ENCODE measurements at regions not wholly inside any gene's neighbourhood (a gene's known extent, or its start where the extent isn't known, plus 50 kb on each side); places are given as distances from the start of the nearest gene placed in this dataset.
"Not testable (repeated sequence)": the region's sequence is repeated elsewhere in the genome, so short reads cannot be mapped to it uniquely, and the experiment has no call there.

- no peaks in the 10 kb centered on the region for H3K36me3 ChIP-seq (ENCODE audit: control insufficient read depth, insufficient read depth, low read length)
- DNase-seq (ENCODE audit: low read depth) = no peak
- H3K27me3 ChIP-seq (ENCODE audit: control insufficient read depth, insufficient read depth, low read length) = no peaks in the 10 kb centered on the region
- TF ChIP-seq, protein P1, sequence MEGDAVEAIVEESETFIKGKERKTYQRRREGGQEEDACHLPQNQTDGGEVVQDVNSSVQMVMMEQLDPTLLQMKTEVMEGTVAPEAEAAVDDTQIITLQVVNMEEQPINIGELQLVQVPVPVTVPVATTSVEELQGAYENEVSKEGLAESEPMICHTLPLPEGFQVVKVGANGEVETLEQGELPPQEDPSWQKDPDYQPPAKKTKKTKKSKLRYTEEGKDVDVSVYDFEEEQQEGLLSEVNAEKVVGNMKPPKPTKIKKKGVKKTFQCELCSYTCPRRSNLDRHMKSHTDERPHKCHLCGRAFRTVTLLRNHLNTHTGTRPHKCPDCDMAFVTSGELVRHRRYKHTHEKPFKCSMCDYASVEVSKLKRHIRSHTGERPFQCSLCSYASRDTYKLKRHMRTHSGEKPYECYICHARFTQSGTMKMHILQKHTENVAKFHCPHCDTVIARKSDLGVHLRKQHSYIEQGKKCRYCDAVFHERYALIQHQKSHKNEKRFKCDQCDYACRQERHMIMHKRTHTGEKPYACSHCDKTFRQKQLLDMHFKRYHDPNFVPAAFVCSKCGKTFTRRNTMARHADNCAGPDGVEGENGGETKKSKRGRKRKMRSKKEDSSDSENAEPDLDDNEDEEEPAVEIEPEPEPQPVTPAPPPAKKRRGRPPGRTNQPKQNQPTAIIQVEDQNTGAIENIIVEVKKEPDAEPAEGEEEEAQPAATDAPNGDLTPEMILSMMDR (IDR thresholded peaks at IDR 0.05; ENCODE audit: insufficient read depth, low read depth, low read length) = no peak
- no peak overlapping the region for H3K4me3 ChIP-seq (ENCODE audit: low read depth, low read length)
- CTCF ChIA-PET = no interaction called here
- POLR2A ChIA-PET = no interaction called here
Measured at GRCh38 chr7:42543953-42544352, 306.9 kb upstream of the GLI3 start.

DNA sequence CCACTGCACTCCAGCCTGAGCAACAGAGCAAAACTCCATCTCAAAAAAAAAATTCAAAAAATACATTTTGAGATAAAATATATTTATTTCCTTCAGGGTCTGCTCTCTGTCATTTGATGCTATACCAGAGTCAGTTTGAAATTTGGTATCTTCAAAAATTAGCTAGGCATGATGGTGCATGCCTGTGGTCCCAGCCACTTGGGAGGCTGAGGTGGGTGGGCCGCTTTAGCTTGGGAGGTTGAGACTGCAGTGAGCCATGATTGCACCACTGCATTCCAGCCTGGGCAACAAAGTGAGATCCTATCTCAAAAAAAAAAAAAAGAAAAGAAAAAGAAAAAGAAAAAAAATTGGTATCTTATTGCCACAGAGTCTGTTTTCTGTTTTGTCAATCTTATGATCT is 305.4 kb upstream of the GLI3 start:
- H3K4me3 ChIP-seq (ENCODE audit: low read depth, low read length); CTCF ChIA-PET; H3K36me3 ChIP-seq (ENCODE audit: control insufficient read depth, insufficient read depth, low read length); DNase-seq (ENCODE audit: low read depth); H3K27me3 ChIP-seq (ENCODE audit: control insufficient read depth, insufficient read depth, low read length); POLR2A ChIA-PET: not testable (repeated sequence)

- Histone ChIP-seq H3K4me3 (ENCODE audit: low read depth, low read length) (no peak overlapping the region), H3K36me3 (ENCODE audit: control insufficient read depth, insufficient read depth, low read length) (no peaks in the 10 kb centered on the region), H3K27me3 (ENCODE audit: control insufficient read depth, insufficient read depth, low read length) (no peaks in the 10 kb centered on the region)
- ChIA-PET CTCF (interaction anchor here (0.6 kb wide), 1 partner anchor 1206 kb away, joined by 3 read pairs; no protein-coding TSS in a partner anchor), POLR2A (no interaction called here)
- TF ChIP-seq, protein P1 (IDR thresholded peaks at IDR 0.05; ENCODE audit: insufficient read depth, low read depth, low read length) = no peak
- no peak for DNase-seq (ENCODE audit: low read depth)
Measured at GRCh38 chr7:42534441-42534840, 297.4 kb upstream of the GLI3 start.

- Histone ChIP-seq H3K36me3 (ENCODE audit: control insufficient read depth, insufficient read depth, low read length) (no peaks in the 10 kb centered on the region), H3K4me3 (ENCODE audit: low read depth, low read length) (no peak overlapping the region), H3K27me3 (ENCODE audit: control insufficient read depth, insufficient read depth, low read length) (no peaks in the 10 kb centered on the region)
- no peak for DNase-seq (ENCODE audit: low read depth)
- ChIA-PET CTCF (no interaction called here), POLR2A (no interaction called here)
- TF ChIP-seq, protein P1 (IDR thresholded peaks at IDR 0.05; ENCODE audit: insufficient read depth, low read depth, low read length) = no peak
Measured at GRCh38 chr7:42527004-42527403, 290.0 kb upstream of the GLI3 start.

DNA sequence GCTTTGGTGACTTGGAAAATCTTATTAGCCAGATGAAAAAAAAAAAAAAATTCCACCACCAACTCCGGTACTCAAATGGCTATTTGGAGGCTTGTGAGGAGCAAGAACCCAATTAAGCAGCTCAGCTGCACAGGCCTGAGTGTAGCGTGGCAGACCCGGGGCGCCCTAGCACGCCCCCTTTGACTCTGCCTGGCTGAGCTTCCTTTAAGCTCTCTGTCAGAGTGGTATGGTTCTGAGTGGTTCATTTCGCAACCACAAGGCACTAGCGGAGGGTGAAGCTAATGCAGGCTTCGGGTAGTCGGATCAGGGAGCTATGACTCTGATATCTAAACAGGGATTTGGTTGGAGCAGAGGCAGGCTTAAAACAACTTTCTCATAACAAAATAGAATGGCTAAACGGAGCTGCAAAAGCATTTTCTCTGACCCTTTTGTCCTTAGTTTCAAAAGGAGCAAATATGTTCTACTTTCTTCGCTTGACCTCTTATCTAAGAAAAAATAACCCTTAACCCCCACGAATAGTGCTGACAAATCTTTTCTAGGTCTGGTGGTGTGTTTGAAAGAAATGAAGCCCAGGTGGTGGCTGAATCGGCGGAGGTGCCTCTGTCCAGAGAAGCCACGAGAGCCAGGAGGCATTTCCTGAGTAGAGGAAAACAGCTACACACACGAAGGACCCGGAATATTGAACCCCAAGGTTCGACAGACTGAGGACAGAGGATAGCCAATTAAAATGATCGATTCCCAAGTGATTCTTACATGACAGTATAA is 285.4 kb upstream of the GLI3 start:
- TF ChIP-seq, protein P1 (IDR thresholded peaks at IDR 0.05; ENCODE audit: insufficient read depth, low read depth, low read length) = no peak
- DNase-seq (ENCODE audit: low read depth) = no peak
- Histone ChIP-seq H3K27me3 (ENCODE audit: control insufficient read depth, insufficient read depth, low read length) (no peaks in the 10 kb centered on the region), H3K4me3 (ENCODE audit: low read depth, low read length) (no peak overlapping the region), H3K36me3 (ENCODE audit: control insufficient read depth, insufficient read depth, low read length) (no peaks in the 10 kb centered on the region)
- ChIA-PET POLR2A (no interaction called here), CTCF (interaction anchor here (1.0 to 1.3 kb wide), 2 partner anchors 24 to 582 kb away, joined by 3 read pairs; no protein-coding TSS in a partner anchor)

DNA sequence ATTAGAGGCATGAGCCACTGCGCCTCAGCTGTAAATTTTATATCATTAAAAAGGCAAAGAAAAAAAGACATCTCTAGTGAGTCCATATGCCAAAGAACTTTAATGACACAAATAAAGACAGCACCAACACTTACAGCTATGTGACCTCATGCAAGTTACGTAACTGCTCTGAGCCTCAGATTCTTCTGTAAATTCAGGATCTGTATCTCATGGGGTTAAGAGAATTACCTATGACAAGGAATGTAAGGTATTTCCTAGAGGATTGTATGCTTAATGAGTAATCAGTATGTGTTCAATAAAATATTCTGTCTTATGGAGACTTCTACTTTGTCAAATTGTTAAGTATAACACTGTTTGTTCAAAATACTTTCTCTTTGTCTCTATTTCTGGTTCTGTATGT is 274.0 kb upstream of the GLI3 start:
- Histone ChIP-seq H3K27me3 (ENCODE audit: control insufficient read depth, insufficient read depth, low read length) (no peaks in the 10 kb centered on the region; the same call in 1 of the 2 replicates), H3K36me3 (ENCODE audit: control insufficient read depth, insufficient read depth, low read length) (no peaks in the 10 kb centered on the region), H3K4me3 (ENCODE audit: low read depth, low read length) (no peak overlapping the region)
- TF ChIP-seq, protein P1 (IDR thresholded peaks at IDR 0.05; ENCODE audit: insufficient read depth, low read depth, low read length) = no peak
- DNase-seq (ENCODE audit: low read depth) = no peak
- ChIA-PET CTCF (no interaction called here), POLR2A (no interaction called here)

Data from BJ (cell line).